Activated B cell treated with CpG ODN at 0.5 μM for 24 hours (primary cell): ENCODE measurements at regions not wholly inside any gene's neighbourhood (a gene's known extent, or its start where the extent isn't known, plus 50 kb on each side); places are given as distances from the start of the nearest gene placed in this dataset.
"Not testable (repeated sequence)": the region's sequence is repeated elsewhere in the genome, so short reads cannot be mapped to it uniquely, and the experiment has no call there.

Experiments used
- ATAC-seq: fragments of 200-7000 bp; cut with Tn5 transposase; one replicate; pipeline ENCODE4 v1.10.0; 2021; ENCODE audit warnings: low read depth, mild to moderate bottlenecking, moderate library complexity
- CTCF ChIA-PET: fragments of 350-600 bp; sonication (Branson Sonifier 250); formaldehyde crosslinking; loops from one replicate; lab custom pipeline; 2021; ENCODE audit warnings: antibody characterized with exemption; lab: Charles Lee
- POLR2A ChIA-PET: fragments of 350-600 bp; sonication (Branson Sonifier 250); formaldehyde crosslinking; loops from one replicate; lab custom pipeline; 2021; ENCODE audit warnings: antibody characterized with exemption; lab: Charles Lee
- DNase-seq: peaks from one replicate; pipeline ENCODE4 v3.0.0; 2022
- H3K27ac Mint-ChIP-seq: one replicate; pipeline ENCODE4 v1.8.0; 2020; ENCODE audit warnings: mixed read lengths
- H3K27me3 Mint-ChIP-seq: one replicate; pipeline ENCODE4 v1.8.0; 2021; ENCODE audit warnings: mixed read lengths
- H3K36me3 Mint-ChIP-seq: one replicate; pipeline ENCODE4 v1.8.0; 2021; ENCODE audit warnings: low read depth, mixed read lengths
- H3K4me1 Mint-ChIP-seq: one replicate; pipeline ENCODE4 v1.8.0; 2021; ENCODE audit warnings: mixed read lengths
- H3K4me3 Mint-ChIP-seq: one replicate; pipeline ENCODE4 v1.8.0; 2020; ENCODE audit warnings: mild to moderate bottlenecking, mixed read lengths
- H3K9me3 Mint-ChIP-seq: one replicate; pipeline ENCODE4 v1.8.0; 2020; ENCODE audit warnings: mixed read lengths
- intact Hi-C: fragments of 100-400 bp; cut with micrococcal nuclease; formaldehyde crosslinking; loops from one replicate; pipeline ENCODE4 v1.15.1; 2024
- TF ChIP-seq, protein P1 (sequence below): fragments of 200-600 bp; IDR thresholded peaks from one replicate; pipeline ENCODE4 v1.8.0; 2022; ENCODE audit warnings: antibody characterized with exemption, mild to moderate bottlenecking

DNA sequence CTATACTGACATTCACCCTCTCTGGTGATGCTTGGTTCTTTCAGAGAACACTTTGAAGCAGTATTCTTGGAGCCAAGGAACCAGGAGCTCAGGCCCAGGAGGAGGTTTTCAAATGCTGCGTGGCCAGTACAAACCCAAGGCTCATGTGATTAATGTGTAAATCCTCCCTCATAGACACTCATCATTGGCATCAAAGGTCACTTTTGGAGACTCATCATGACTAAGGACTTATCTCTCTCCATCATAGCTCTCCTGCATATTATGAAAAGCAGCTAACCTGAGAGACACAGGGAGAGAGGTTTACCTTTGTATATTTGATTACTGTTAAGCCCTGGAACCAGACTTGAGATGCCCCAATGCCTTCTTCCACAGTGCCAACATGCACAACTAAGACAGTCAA lies 115.3 kb upstream of the SRD5A2 start:
- Mint-ChIP-seq H3K36me3 (peaks cover 18% of the 10 kb centered on the region), H3K4me3 (no peak overlapping the region), H3K4me1 (no peaks in the 10 kb centered on the region), H3K9me3 (peaks cover 64% of the 10 kb centered on the region), H3K27ac (no peak overlapping the region), H3K27me3 (no peaks in the 10 kb centered on the region)
- intact Hi-C loops, result no loop called here
- TF ChIP-seq, protein P1, sequence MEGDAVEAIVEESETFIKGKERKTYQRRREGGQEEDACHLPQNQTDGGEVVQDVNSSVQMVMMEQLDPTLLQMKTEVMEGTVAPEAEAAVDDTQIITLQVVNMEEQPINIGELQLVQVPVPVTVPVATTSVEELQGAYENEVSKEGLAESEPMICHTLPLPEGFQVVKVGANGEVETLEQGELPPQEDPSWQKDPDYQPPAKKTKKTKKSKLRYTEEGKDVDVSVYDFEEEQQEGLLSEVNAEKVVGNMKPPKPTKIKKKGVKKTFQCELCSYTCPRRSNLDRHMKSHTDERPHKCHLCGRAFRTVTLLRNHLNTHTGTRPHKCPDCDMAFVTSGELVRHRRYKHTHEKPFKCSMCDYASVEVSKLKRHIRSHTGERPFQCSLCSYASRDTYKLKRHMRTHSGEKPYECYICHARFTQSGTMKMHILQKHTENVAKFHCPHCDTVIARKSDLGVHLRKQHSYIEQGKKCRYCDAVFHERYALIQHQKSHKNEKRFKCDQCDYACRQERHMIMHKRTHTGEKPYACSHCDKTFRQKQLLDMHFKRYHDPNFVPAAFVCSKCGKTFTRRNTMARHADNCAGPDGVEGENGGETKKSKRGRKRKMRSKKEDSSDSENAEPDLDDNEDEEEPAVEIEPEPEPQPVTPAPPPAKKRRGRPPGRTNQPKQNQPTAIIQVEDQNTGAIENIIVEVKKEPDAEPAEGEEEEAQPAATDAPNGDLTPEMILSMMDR, result no peak
- no peak for DNase-seq
- no peak for ATAC-seq
- ChIA-PET POLR2A (no interaction called here), CTCF (no interaction called here)

DNA sequence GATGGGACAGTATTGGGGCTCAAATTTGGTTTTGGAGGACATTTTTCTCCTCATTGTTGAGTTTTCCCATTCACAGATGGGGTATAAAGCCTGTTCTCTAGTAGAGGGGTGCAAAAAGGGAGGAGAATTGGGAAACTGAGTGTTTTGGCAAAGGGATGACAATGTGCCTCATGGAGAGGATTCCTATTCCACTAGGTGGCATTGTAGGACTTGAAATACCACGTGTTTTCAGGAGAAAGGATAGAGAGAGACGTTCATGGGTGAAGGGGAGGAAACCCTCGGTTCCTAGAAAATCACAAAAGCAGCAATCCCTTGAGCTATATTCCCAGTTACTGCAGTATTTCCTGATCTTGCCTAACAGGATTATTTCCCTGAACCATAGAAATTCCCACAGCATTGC lies 113.7 kb upstream of the SRD5A2 start:
- H3K4me3 Mint-ChIP-seq, result no peak overlapping the region
- ChIA-PET POLR2A (no interaction called here), CTCF (no interaction called here)
- intact Hi-C loops, result no loop called here
- H3K9me3 Mint-ChIP-seq, result peaks cover 61% of the 10 kb centered on the region
- no peak overlapping the region for H3K27ac Mint-ChIP-seq
- TF ChIP-seq, protein P1, result no peak
- ATAC-seq, result no peak
- peaks cover 16% of the 10 kb centered on the region for H3K36me3 Mint-ChIP-seq
- no peaks in the 10 kb centered on the region for H3K27me3 Mint-ChIP-seq
- H3K4me1 Mint-ChIP-seq, result no peaks in the 10 kb centered on the region
- no peak for DNase-seq

DNA sequence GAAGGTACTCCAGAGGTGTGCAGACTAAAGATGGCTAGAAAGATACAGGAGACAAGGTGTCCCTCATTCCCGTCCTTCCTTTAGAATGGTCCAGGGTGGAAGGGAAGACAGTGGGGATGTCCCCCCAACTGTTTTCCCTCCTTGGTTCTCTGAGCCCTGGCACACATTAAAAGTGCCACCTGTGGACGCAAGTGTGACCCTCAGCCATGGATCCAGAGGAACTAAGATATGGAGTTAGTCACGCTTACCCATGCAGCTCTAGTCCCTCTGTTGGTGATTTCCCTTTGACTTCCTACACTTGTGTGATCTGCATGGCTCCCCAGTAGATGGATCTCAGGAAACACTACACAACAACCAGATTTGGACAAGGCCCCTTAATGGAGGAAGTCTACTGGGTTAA lies 113.1 kb upstream of the SRD5A2 start:
- TF ChIP-seq, protein P1, result no peak
- Mint-ChIP-seq H3K9me3 (peaks cover 58% of the 10 kb centered on the region), H3K36me3 (peaks cover 13% of the 10 kb centered on the region), H3K4me1 (no peaks in the 10 kb centered on the region), H3K4me3 (no peak overlapping the region), H3K27ac (no peak overlapping the region), H3K27me3 (no peaks in the 10 kb centered on the region)
- no peak for DNase-seq
- ChIA-PET POLR2A (no interaction called here), CTCF (no interaction called here)
- no peak for ATAC-seq
- intact Hi-C loops, result no loop called here

DNA sequence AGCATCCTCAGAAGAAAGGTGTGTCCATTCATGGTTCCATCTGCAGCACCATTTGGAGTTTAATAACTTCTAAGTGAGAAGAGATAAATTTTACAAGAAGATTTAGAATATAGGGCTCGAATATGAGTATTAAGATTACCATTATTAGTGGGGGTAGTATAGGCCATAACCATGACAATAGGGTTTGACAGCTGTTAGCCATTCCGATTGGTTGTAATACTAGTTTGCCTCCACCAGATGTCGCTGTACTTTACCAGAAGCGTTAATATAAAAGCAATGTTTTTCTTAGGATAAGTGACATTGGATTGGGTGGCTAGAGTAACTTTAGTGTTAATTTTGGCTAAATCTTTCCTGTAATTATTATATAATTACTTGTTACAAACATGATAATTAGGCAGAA lies 107.5 kb upstream of the SRD5A2 start:
- no peak overlapping the region for H3K4me3 Mint-ChIP-seq
- H3K9me3 Mint-ChIP-seq, result peaks cover 36% of the 10 kb centered on the region
- DNase-seq (no peak), ATAC-seq (no peak)
- TF ChIP-seq, protein P1, result no peak
- no peak overlapping the region for H3K27ac Mint-ChIP-seq
- H3K27me3 Mint-ChIP-seq, result peaks cover 6% of the 10 kb centered on the region
- peaks cover 6% of the 10 kb centered on the region for H3K36me3 Mint-ChIP-seq
- no peaks in the 10 kb centered on the region for H3K4me1 Mint-ChIP-seq
- ChIA-PET POLR2A (interaction anchor here (0.6 kb wide), 1 partner anchor 207 kb away, joined by 4 read pairs; no protein-coding TSS in a partner anchor), CTCF (interaction anchor here (1.5 kb wide), 1 partner anchor 10 kb away, joined by 3 read pairs; no protein-coding TSS in a partner anchor)
- intact Hi-C loops, result loop anchor here (2.0 kb wide), 1 partner anchor 449 kb away; no protein-coding TSS in a partner anchor

DNA sequence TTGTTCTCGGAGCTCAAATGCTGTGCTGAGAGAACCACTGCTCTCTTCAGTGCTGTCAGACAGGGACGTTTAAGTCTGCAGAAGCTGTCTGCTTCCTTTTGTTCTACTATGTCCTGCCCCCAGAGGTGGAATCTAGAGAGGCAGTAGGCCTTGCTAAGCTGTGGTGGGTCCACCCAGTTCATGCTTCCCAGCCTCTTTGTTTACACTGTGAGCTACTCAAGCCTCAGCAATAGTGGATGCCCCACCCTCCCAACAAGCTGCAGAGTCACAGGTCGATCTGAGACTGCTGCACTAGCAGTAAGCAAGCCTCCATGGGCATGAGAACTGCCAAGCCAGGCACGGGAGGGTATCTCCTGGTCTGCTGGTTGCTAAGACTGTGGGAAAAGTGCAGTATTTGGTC lies 102.8 kb upstream of the SRD5A2 start:
- H3K4me3 Mint-ChIP-seq, CTCF ChIA-PET: not testable (repeated sequence)
- peaks cover 37% of the 10 kb centered on the region for H3K9me3 Mint-ChIP-seq

DNA sequence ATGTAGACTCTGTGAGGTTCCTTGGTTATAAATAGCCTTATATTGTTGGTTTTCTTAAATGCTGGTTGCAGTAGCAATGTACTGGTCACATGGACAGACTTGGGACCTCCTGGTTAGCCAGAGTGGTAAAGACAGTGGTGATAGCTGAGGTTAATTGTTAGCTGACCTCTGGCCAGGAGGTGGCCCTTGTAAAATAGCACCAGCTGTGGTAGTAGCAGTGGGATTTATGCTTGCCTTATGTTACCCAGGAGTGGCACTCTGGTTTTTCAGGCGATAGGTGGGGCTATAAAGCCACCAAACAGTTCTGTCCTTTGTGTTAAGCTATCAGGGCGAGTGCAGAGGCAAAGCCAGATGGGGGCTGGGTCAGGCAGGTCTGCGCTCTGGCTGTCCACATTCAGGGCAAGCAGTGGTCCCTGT lies 94.8 kb upstream of the SRD5A2 start:
- H3K27me3 Mint-ChIP-seq, result peaks cover 2% of the 10 kb centered on the region
- no peaks in the 10 kb centered on the region for H3K4me1 Mint-ChIP-seq
- intact Hi-C loops, result no loop called here
- peaks cover 6% of the 10 kb centered on the region for H3K36me3 Mint-ChIP-seq
- H3K4me3 Mint-ChIP-seq, result no peak overlapping the region
- ChIA-PET POLR2A (no interaction called here), CTCF (no interaction called here)
- DNase-seq (no peak), ATAC-seq (no peak)
- H3K27ac Mint-ChIP-seq, result no peak overlapping the region
- TF ChIP-seq, protein P1, result no peak
- peaks cover 33% of the 10 kb centered on the region for H3K9me3 Mint-ChIP-seq

More for the DNA sequence above, 102.8 kb upstream of the SRD5A2 start:
- DNase-seq, H3K27ac Mint-ChIP-seq, H3K36me3 Mint-ChIP-seq, H3K4me1 Mint-ChIP-seq, H3K27me3 Mint-ChIP-seq, ATAC-seq, POLR2A ChIA-PET, intact Hi-C loops: not testable (repeated sequence)
